ENCODE measurements at regions not wholly inside any gene's neighbourhood (a gene's known extent, or its start where the extent isn't known, plus 50 kb on each side); places are given as distances from the start of the nearest gene placed in this dataset.
A peak's percentile ranks its signal among the peaks of the same experiment; 100 is the strongest.

GRCh38 chr9:115261656-115262081 lies 143.7 kb upstream of the TNC start:
- no peak for DNase-seq

- DNase-seq, result peak; percentile 99
These were observed 144.5 kb upstream of the TNC start for GRCh38 chr9:115262477-115262876.

GRCh38 chr9:115262952-115263351 lies 145.0 kb upstream of the TNC start:
- DNase-seq, result no peak

- DNase-seq, result no peak
These were observed 145.6 kb upstream of the TNC start for GRCh38 chr9:115263371-115264075.

- no peak for DNase-seq
These were observed 146.4 kb upstream of the TNC start for GRCh38 chr9:115264313-115264712.

GRCh38 chr9:115267790-115268189 lies 149.8 kb upstream of the TNC start:
- DNase-seq, result no peak

GRCh38 chr9:115275753-115276152 lies 157.8 kb upstream of the TNC start:
- DNase-seq, result no peak

GRCh38 chr9:115276621-115277020 lies 158.7 kb upstream of the TNC start:
- no peak for DNase-seq

- no peak for DNase-seq
These were observed 159.3 kb upstream of the TNC start for GRCh38 chr9:115277301-115277700.

GRCh38 chr9:115278326-115279035 lies 160.5 kb upstream of the TNC start:
- DNase-seq, result no peak

- no peak for DNase-seq
These were observed 165.4 kb upstream of the TNC start for GRCh38 chr9:115283395-115283794.

- DNase-seq, result no peak
These were observed 167.9 kb upstream of the TNC start for GRCh38 chr9:115285836-115286235.

- no peak for DNase-seq
These were observed 168.5 kb upstream of the TNC start for GRCh38 chr9:115286411-115286810.

- no peak for DNase-seq
These were observed 171.8 kb upstream of the TNC start for GRCh38 chr9:115289757-115290208.

- DNase-seq, result no peak
These were observed 173.9 kb upstream of the TNC start for GRCh38 chr9:115291841-115292240.

GRCh38 chr9:115292584-115293279 lies 174.8 kb upstream of the TNC start:
- no peak for DNase-seq

- DNase-seq, result no peak
These were observed 177.8 kb upstream of the TNC start for GRCh38 chr9:115295734-115296133.

GRCh38 chr9:115296831-115297565 lies 179.0 kb upstream of the TNC start:
- no peak for DNase-seq

- no peak for DNase-seq
These were observed 182.2 kb upstream of the TNC start for GRCh38 chr9:115300116-115300515.

GRCh38 chr9:115300874-115301273 lies 182.9 kb upstream of the TNC start:
- no peak for DNase-seq

GRCh38 chr9:115301581-115301980 lies 183.6 kb upstream of the TNC start:
- DNase-seq, result no peak

- DNase-seq, result no peak
These were observed 187.6 kb upstream of the TNC start for GRCh38 chr9:115305543-115305942.

GRCh38 chr9:115306865-115307264 lies 188.9 kb upstream of the TNC start:
- no peak for DNase-seq

All from COR-L47 (cell line).